ENCODE measurements at regions not wholly inside any gene's neighbourhood (a gene's known extent, or its start where the extent isn't known, plus 50 kb on each side); places are given as distances from the start of the nearest gene placed in this dataset.

DNA sequence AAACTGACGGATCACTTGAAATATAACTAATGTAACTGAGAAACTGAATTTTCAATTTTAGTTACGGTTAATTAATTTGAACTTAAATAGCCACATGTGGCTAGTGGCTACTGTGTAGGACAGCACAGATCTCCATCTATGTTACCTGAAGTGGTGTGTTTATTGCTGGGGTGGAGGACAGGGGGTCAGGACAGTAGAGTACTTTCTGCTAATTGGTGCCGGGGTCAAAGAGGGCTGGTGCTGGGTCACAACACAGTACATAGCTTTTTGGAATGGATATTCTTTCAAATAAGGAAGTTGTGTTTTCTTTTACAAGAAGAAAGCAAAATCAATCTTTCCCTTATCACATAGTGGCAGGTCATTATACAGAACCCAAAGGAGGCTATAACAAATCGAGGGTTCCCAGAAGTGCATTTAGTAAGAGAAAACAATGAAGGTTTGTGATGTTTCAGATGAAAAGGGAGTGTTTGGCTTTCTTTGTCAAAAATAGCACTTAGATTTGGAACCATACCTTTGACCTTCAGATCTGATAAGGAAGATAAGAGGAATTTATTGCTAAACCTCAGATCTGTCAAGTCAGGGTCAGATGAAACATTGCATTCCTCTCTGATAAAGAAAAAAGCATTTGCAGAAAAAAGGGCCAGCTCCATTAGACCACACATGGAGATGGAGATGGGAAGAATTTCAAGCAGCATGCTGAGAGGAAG is 384.5 kb downstream of the AASDHPPT start:
- no peaks in the 10 kb centered on the region for H3K36me3 ChIP-seq (ENCODE audit: control insufficient read depth in 4 of 4, insufficient read depth in 4 of 4, low read length in 3 of 4)
- no peaks in the 10 kb centered on the region for H3K9me3 ChIP-seq (ENCODE audit: control extremely low read depth in 1 of 5, control insufficient read depth in 4 of 5, insufficient read depth in 2 of 5, low read depth in 1 of 5, low read length in 4 of 5)
- H3K27me3 ChIP-seq (replicated peaks in 2 of 5; ENCODE audit: control insufficient read depth in 4 of 5, insufficient read depth in 5 of 5, low read length in 4 of 5) = no peaks in the 10 kb centered on the region
- no peaks in the 10 kb centered on the region for H3K4me1 ChIP-seq (ENCODE audit: control extremely low read depth in 1 of 4, control insufficient read depth in 4 of 4, insufficient read depth in 4 of 4, low read length in 3 of 4)
- 50% methylated on average over 2 of the region's 4 CpGs for whole genome bisulfite sequencing (ENCODE audit: insufficient coverage)
- H3K27ac ChIP-seq (ENCODE audit: insufficient read depth in 1 of 2, low read depth in 1 of 2, low read length in 2 of 2, poor library complexity in 1 of 2, severe bottlenecking in 2 of 2) = no peak overlapping the region
- DNase-seq = no peak
- no peak overlapping the region for H3K4me3 ChIP-seq (ENCODE audit: control insufficient read depth in 1 of 7, extremely low read depth in 1 of 7, insufficient read depth in 4 of 7, low read depth in 2 of 7, low read length in 6 of 7)
- ChIA-PET POLR2A (no interaction called here), CTCF (no interaction called here)

- Histone ChIP-seq H3K4me1 (ENCODE audit: control extremely low read depth in 1 of 4, control insufficient read depth in 4 of 4, insufficient read depth in 4 of 4, low read length in 3 of 4) (no peaks in the 10 kb centered on the region), H3K36me3 (ENCODE audit: control insufficient read depth in 4 of 4, insufficient read depth in 4 of 4, low read length in 3 of 4) (no peaks in the 10 kb centered on the region), H3K4me3 (ENCODE audit: control insufficient read depth in 1 of 7, extremely low read depth in 1 of 7, insufficient read depth in 4 of 7, low read depth in 2 of 7, low read length in 6 of 7) (no peak overlapping the region), H3K27me3 (replicated peaks in 2 of 5; ENCODE audit: control insufficient read depth in 4 of 5, insufficient read depth in 5 of 5, low read length in 4 of 5) (no peaks in the 10 kb centered on the region), H3K27ac (ENCODE audit: insufficient read depth in 1 of 2, low read depth in 1 of 2, low read length in 2 of 2, poor library complexity in 1 of 2, severe bottlenecking in 2 of 2) (no peak overlapping the region), H3K9me3 (ENCODE audit: control extremely low read depth in 1 of 5, control insufficient read depth in 4 of 5, insufficient read depth in 2 of 5, low read depth in 1 of 5, low read length in 4 of 5) (no peaks in the 10 kb centered on the region)
- ChIA-PET CTCF (no interaction called here), POLR2A (no interaction called here)
- no CpG with 5 or more reads among the region's 1 CpG for WGBS (ENCODE audit: insufficient coverage)
- DNase-seq = no peak
These were observed 385.7 kb downstream of the AASDHPPT start for GRCh38 chr11:106463154-106463553.

GRCh38 chr11:106463796-106464201 is 386.3 kb downstream of the AASDHPPT start:
- POLR2A ChIA-PET = no interaction called here
- no peaks in the 10 kb centered on the region for H3K9me3 ChIP-seq (ENCODE audit: control extremely low read depth in 1 of 5, control insufficient read depth in 4 of 5, insufficient read depth in 2 of 5, low read depth in 1 of 5, low read length in 4 of 5)
- no peaks in the 10 kb centered on the region for H3K27me3 ChIP-seq (replicated peaks in 2 of 5; ENCODE audit: control insufficient read depth in 4 of 5, insufficient read depth in 5 of 5, low read length in 4 of 5)
- WGBS (ENCODE audit: insufficient coverage) = 20% methylated on average over 1 of the region's 4 CpGs
- no peaks in the 10 kb centered on the region for H3K36me3 ChIP-seq (ENCODE audit: control insufficient read depth in 4 of 4, insufficient read depth in 4 of 4, low read length in 3 of 4)
- no peaks in the 10 kb centered on the region for H3K4me1 ChIP-seq (ENCODE audit: control extremely low read depth in 1 of 4, control insufficient read depth in 4 of 4, insufficient read depth in 4 of 4, low read length in 3 of 4)
- CTCF ChIA-PET = no interaction called here
- H3K4me3 ChIP-seq (ENCODE audit: control insufficient read depth in 1 of 7, extremely low read depth in 1 of 7, insufficient read depth in 4 of 7, low read depth in 2 of 7, low read length in 6 of 7) = no peak overlapping the region
- no peak for DNase-seq
- H3K27ac ChIP-seq (ENCODE audit: insufficient read depth in 1 of 2, low read depth in 1 of 2, low read length in 2 of 2, poor library complexity in 1 of 2, severe bottlenecking in 2 of 2) = no peak overlapping the region

GRCh38 chr11:106464728-106465127 is 387.3 kb downstream of the AASDHPPT start:
- H3K4me3 ChIP-seq (ENCODE audit: control insufficient read depth in 1 of 7, extremely low read depth in 1 of 7, insufficient read depth in 4 of 7, low read depth in 2 of 7, low read length in 6 of 7) = no peak overlapping the region
- DNase-seq = no peak
- H3K4me1 ChIP-seq (ENCODE audit: control extremely low read depth in 1 of 4, control insufficient read depth in 4 of 4, insufficient read depth in 4 of 4, low read length in 3 of 4) = no peaks in the 10 kb centered on the region
- no peaks in the 10 kb centered on the region for H3K27me3 ChIP-seq (replicated peaks in 2 of 5; ENCODE audit: control insufficient read depth in 4 of 5, insufficient read depth in 5 of 5, low read length in 4 of 5)
- H3K27ac ChIP-seq (ENCODE audit: insufficient read depth in 1 of 2, low read depth in 1 of 2, low read length in 2 of 2, poor library complexity in 1 of 2, severe bottlenecking in 2 of 2) = no peak overlapping the region
- ChIA-PET CTCF (no interaction called here), POLR2A (no interaction called here)
- H3K36me3 ChIP-seq (ENCODE audit: control insufficient read depth in 4 of 4, insufficient read depth in 4 of 4, low read length in 3 of 4) = no peaks in the 10 kb centered on the region
- no peaks in the 10 kb centered on the region for H3K9me3 ChIP-seq (ENCODE audit: control extremely low read depth in 1 of 5, control insufficient read depth in 4 of 5, insufficient read depth in 2 of 5, low read depth in 1 of 5, low read length in 4 of 5)

DNA sequence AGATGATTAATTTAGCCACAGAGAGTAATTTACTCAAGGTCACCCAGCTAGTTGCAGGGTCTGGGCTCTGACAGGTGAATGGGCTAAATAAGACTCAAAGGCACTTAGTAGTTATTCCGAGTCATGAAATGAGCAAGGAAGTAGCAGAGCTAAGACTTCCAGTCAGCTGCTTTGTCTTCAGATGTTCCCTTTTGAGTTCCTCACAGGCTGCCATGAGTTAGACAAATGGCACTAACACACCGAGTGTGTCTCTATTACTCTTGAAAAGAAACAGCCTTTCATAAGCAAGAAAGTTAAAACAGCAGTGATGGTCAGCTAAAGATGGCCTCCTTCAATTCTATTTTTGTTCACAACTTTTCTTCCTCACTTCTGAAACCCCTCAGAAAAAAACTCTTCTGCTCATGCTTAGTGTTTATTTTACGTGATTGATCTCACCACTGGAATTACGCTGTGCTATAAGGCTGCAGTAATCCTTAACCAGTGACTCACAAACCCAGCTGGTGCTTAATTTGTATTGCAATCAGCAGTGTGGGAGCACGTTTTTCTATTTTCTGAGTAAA is 389.1 kb downstream of the AASDHPPT start:
- H3K4me3 ChIP-seq (ENCODE audit: control insufficient read depth in 1 of 7, extremely low read depth in 1 of 7, insufficient read depth in 4 of 7, low read depth in 2 of 7, low read length in 6 of 7) = no peak overlapping the region
- DNase-seq = no peak
- H3K27me3 ChIP-seq (replicated peaks in 2 of 5; ENCODE audit: control insufficient read depth in 4 of 5, insufficient read depth in 5 of 5, low read length in 4 of 5) = no peaks in the 10 kb centered on the region
- no peaks in the 10 kb centered on the region for H3K9me3 ChIP-seq (ENCODE audit: control extremely low read depth in 1 of 5, control insufficient read depth in 4 of 5, insufficient read depth in 2 of 5, low read depth in 1 of 5, low read length in 4 of 5)
- POLR2A ChIA-PET = no interaction called here
- 67% methylated on average over 4 of the region's 5 CpGs for WGBS (ENCODE audit: insufficient coverage)
- no peak overlapping the region for H3K27ac ChIP-seq (ENCODE audit: insufficient read depth in 1 of 2, low read depth in 1 of 2, low read length in 2 of 2, poor library complexity in 1 of 2, severe bottlenecking in 2 of 2)
- H3K36me3 ChIP-seq (ENCODE audit: control insufficient read depth in 4 of 4, insufficient read depth in 4 of 4, low read length in 3 of 4) = no peaks in the 10 kb centered on the region
- CTCF ChIA-PET = no interaction called here
- H3K4me1 ChIP-seq (ENCODE audit: control extremely low read depth in 1 of 4, control insufficient read depth in 4 of 4, insufficient read depth in 4 of 4, low read length in 3 of 4) = no peaks in the 10 kb centered on the region

DNA sequence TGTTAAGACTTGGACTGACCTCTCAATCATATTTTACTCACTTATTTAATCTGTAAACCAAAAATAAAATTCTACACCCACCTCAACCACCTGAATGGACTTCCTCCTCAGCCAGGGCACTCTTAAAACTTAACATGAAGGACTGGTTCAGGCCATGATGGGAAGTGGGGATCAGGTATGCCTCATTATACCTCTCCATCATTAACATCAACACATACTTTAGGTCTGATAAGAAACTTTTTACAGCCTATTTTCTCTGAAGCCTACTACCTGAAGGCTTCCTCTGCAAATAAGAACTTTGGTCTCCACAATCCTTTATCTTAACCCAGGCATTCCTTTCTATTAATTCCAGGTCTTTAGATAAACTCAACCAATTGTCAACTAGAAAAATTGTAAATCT is 390.0 kb downstream of the AASDHPPT start:
- Histone ChIP-seq H3K27me3 (replicated peaks in 2 of 5; ENCODE audit: control insufficient read depth in 4 of 5, insufficient read depth in 5 of 5, low read length in 4 of 5) (no peaks in the 10 kb centered on the region), H3K9me3 (ENCODE audit: control extremely low read depth in 1 of 5, control insufficient read depth in 4 of 5, insufficient read depth in 2 of 5, low read depth in 1 of 5, low read length in 4 of 5) (no peaks in the 10 kb centered on the region), H3K4me1 (ENCODE audit: control extremely low read depth in 1 of 4, control insufficient read depth in 4 of 4, insufficient read depth in 4 of 4, low read length in 3 of 4) (no peaks in the 10 kb centered on the region), H3K27ac (ENCODE audit: insufficient read depth in 1 of 2, low read depth in 1 of 2, low read length in 2 of 2, poor library complexity in 1 of 2, severe bottlenecking in 2 of 2) (no peak overlapping the region), H3K36me3 (ENCODE audit: control insufficient read depth in 4 of 4, insufficient read depth in 4 of 4, low read length in 3 of 4) (no peaks in the 10 kb centered on the region), H3K4me3 (ENCODE audit: control insufficient read depth in 1 of 7, extremely low read depth in 1 of 7, insufficient read depth in 4 of 7, low read depth in 2 of 7, low read length in 6 of 7) (no peak overlapping the region)
- no peak for DNase-seq
- ChIA-PET CTCF (interaction anchor here (1.9 kb wide), 1 partner anchor 12 kb away, joined by 4 read pairs; no protein-coding TSS in a partner anchor), POLR2A (no interaction called here)

DNA sequence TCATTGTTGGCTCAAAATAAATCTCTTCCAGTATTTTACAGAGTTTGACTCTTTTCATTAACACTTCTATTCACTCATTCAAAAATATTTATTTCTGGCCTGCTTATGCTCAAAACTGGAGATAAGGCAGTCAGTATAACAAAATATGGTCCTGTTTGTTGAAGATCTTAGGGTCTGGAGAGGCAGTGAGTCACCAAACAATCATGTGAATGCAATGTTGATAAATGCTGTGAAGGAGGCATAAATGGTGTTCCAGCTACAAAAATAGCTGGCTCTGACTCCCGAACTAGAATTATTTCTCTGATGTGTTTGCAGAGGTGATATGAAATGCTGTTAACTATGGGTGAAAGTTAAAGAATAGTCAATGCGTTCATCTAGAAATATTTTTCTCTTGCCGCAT is 390.6 kb downstream of the AASDHPPT start:
- no peak overlapping the region for H3K27ac ChIP-seq (ENCODE audit: insufficient read depth in 1 of 2, low read depth in 1 of 2, low read length in 2 of 2, poor library complexity in 1 of 2, severe bottlenecking in 2 of 2)

More for the DNA sequence above, 390.6 kb downstream of the AASDHPPT start:
- H3K27me3 ChIP-seq (replicated peaks in 2 of 5; ENCODE audit: control insufficient read depth in 4 of 5, insufficient read depth in 5 of 5, low read length in 4 of 5) = no peaks in the 10 kb centered on the region
- H3K4me3 ChIP-seq (ENCODE audit: control insufficient read depth in 1 of 7, extremely low read depth in 1 of 7, insufficient read depth in 4 of 7, low read depth in 2 of 7, low read length in 6 of 7) = no peak overlapping the region
- no peaks in the 10 kb centered on the region for H3K4me1 ChIP-seq (ENCODE audit: control extremely low read depth in 1 of 4, control insufficient read depth in 4 of 4, insufficient read depth in 4 of 4, low read length in 3 of 4)
- DNase-seq = no peak
- WGBS (ENCODE audit: insufficient coverage) = 86% methylated on average over 1 of the region's 3 CpGs
- CTCF ChIA-PET = interaction anchor here (1.9 kb wide), 1 partner anchor 12 kb away, joined by 4 read pairs; no protein-coding TSS in a partner anchor
- POLR2A ChIA-PET = no interaction called here
- H3K9me3 ChIP-seq (ENCODE audit: control extremely low read depth in 1 of 5, control insufficient read depth in 4 of 5, insufficient read depth in 2 of 5, low read depth in 1 of 5, low read length in 4 of 5) = no peaks in the 10 kb centered on the region
- no peaks in the 10 kb centered on the region for H3K36me3 ChIP-seq (ENCODE audit: control insufficient read depth in 4 of 4, insufficient read depth in 4 of 4, low read length in 3 of 4)

All from common myeloid progenitor, CD34-positive (primary cell).